OCI-LY1 (cell line): ENCODE measurements at regions not wholly inside any gene's neighbourhood (a gene's known extent, or its start where the extent isn't known, plus 50 kb on each side); places are given as distances from the start of the nearest gene placed in this dataset.

Experiments used
- H2AFZ ChIP-seq: fragments of 200-600 bp; sonication (generic), shearing (Covaris generic); 2 replicates; pipeline ENCODE4 v1.6.0; 2014; ENCODE audit warnings: antibody characterized with exemption, mild to moderate bottlenecking, low read length
- H3F3A ChIP-seq: fragments of 200-600 bp; sonication (generic), shearing (Covaris generic); 2 replicates; pipeline ENCODE4 v1.6.0; 2014; ENCODE audit warnings: mild to moderate bottlenecking, antibody characterized with exemption, low read length, moderate library complexity; ENCODE audit not compliant: insufficient read depth
- H3K27ac ChIP-seq: fragments of 200-600 bp; sonication (generic); 2 replicates; pipeline ENCODE4 v1.5.1; 2014; ENCODE audit warnings: low read length, mixed run types, mild to moderate bottlenecking, low read depth; ENCODE audit not compliant: poor library complexity, severe bottlenecking
- H3K27me3 ChIP-seq: fragments of 200-600 bp; sonication (generic); 2 replicates; pipeline ENCODE4 v1.6.0; 2014; ENCODE audit warnings: antibody characterized with exemption, mild to moderate bottlenecking, low read length, moderate library complexity; ENCODE audit not compliant: insufficient read depth
- H3K36me3 ChIP-seq: fragments of 200-600 bp; sonication (generic); 2 replicates; pipeline ENCODE4 v1.6.1; 2014; ENCODE audit warnings: mild to moderate bottlenecking, antibody characterized with exemption, low read length, moderate library complexity, mixed read lengths; ENCODE audit not compliant: insufficient read depth
- H3K4me1 ChIP-seq: fragments of 200-600 bp; sonication (generic); 2 replicates; pipeline ENCODE4 v1.5.1; 2014; ENCODE audit warnings: mild to moderate bottlenecking, low read length, moderate library complexity; ENCODE audit not compliant: insufficient read depth, severe bottlenecking
- H3K4me2 ChIP-seq: fragments of 200-600 bp; sonication (generic), shearing (Covaris generic); 2 replicates; pipeline ENCODE4 v1.6.1; 2014; ENCODE audit warnings: low read length
- H3K4me3 ChIP-seq: fragments of 200-600 bp; sonication (generic); 2 replicates; pipeline ENCODE4 v1.5.1; 2014; ENCODE audit warnings: low read length, low read depth, mild to moderate bottlenecking, mixed read lengths; ENCODE audit not compliant: poor library complexity, severe bottlenecking
- H3K79me2 ChIP-seq: fragments of 200-600 bp; shearing (Covaris generic); 2 replicates; pipeline ENCODE4 v1.6.1; 2016; ENCODE audit warnings: mixed run types, low read length, mixed read lengths; ENCODE audit not compliant: insufficient read depth
- H3K9ac ChIP-seq: fragments of 200-600 bp; sonication (generic), shearing (Covaris generic); 2 replicates; pipeline ENCODE4 v1.6.1; 2014; ENCODE audit warnings: mild to moderate bottlenecking, low read length, mixed read lengths
- H3K9me2 ChIP-seq: fragments of 200-600 bp; sonication (generic), shearing (Covaris generic); 2 replicates; pipeline ENCODE4 v1.6.1; 2014; ENCODE audit warnings: low read depth, mild to moderate bottlenecking, low read length, mixed read lengths
- H3K9me3 ChIP-seq: fragments of 200-600 bp; shearing (Covaris generic); 2 replicates; pipeline ENCODE4 v1.6.1; 2014; ENCODE audit warnings: low read length, mixed read lengths
- H4K20me1 ChIP-seq: fragments of 200-600 bp; sonication (generic), shearing (Covaris generic); 2 replicates; pipeline ENCODE4 v1.6.0; 2016; ENCODE audit warnings: mild to moderate bottlenecking, low read length; ENCODE audit not compliant: insufficient read depth
- CTCF ChIP-seq: fragments of 200-600 bp; sonication (generic), shearing (Covaris generic); IDR thresholded peaks from 2 replicates; pipeline ENCODE4 v1.5.1; 2017; ENCODE audit warnings: mild to moderate bottlenecking, antibody characterized with exemption, low read length, moderate library complexity, mixed read lengths
- EZH2 ChIP-seq: fragments of 200-600 bp; sonication (generic), shearing (Covaris generic); IDR thresholded peaks from 2 replicates; pipeline ENCODE4 v1.8.0; 2017; ENCODE audit warnings: borderline replicate concordance, mixed run types, mild to moderate bottlenecking, antibody characterized with exemption, low read length, moderate library complexity, mixed read lengths

GRCh38 chr7:26438078-26438477 is 146.4 kb downstream of the SNX10 start:
- Histone ChIP-seq H3K9ac (no peak overlapping the region), H3K79me2 (no peaks in the 10 kb centered on the region), H3K27me3 (no peaks in the 10 kb centered on the region), H3K4me2 (no peak overlapping the region), H4K20me1 (no peaks in the 10 kb centered on the region), H3F3A (no peaks in the 10 kb centered on the region), H3K27ac (no peak overlapping the region), H3K9me2 (no peaks in the 10 kb centered on the region), H3K36me3 (no peaks in the 10 kb centered on the region), H2AFZ (no peak overlapping the region), H3K9me3 (no peaks in the 10 kb centered on the region), H3K4me3 (no peak overlapping the region), H3K4me1 (no peaks in the 10 kb centered on the region)
- TF ChIP-seq EZH2 (no peak), CTCF (no peak)

GRCh38 chr7:26439521-26440232 is 148.0 kb downstream of the SNX10 start:
- TF ChIP-seq CTCF (no peak), EZH2 (no peak)
- Histone ChIP-seq H2AFZ (no peak overlapping the region), H3K9ac (no peak overlapping the region), H4K20me1 (no peaks in the 10 kb centered on the region), H3K4me1 (no peaks in the 10 kb centered on the region), H3K27me3 (no peaks in the 10 kb centered on the region; the same call in 1 of the 2 replicates), H3K9me3 (no peaks in the 10 kb centered on the region), H3K9me2 (no peaks in the 10 kb centered on the region), H3K79me2 (no peaks in the 10 kb centered on the region), H3F3A (no peaks in the 10 kb centered on the region), H3K36me3 (no peaks in the 10 kb centered on the region), H3K4me2 (no peak overlapping the region), H3K4me3 (no peak overlapping the region), H3K27ac (no peak overlapping the region)

- Histone ChIP-seq H3F3A (no peaks in the 10 kb centered on the region), H3K9ac (no peak overlapping the region), H3K27me3 (no peaks in the 10 kb centered on the region; the same call in 1 of the 2 replicates), H3K9me3 (no peaks in the 10 kb centered on the region), H3K4me3 (no peak overlapping the region), H3K79me2 (no peaks in the 10 kb centered on the region), H3K36me3 (no peaks in the 10 kb centered on the region), H3K27ac (no peak overlapping the region), H4K20me1 (no peaks in the 10 kb centered on the region), H2AFZ (no peak overlapping the region), H3K4me1 (no peaks in the 10 kb centered on the region), H3K9me2 (no peaks in the 10 kb centered on the region), H3K4me2 (no peak overlapping the region)
- no peak for TF ChIP-seq EZH2
- TF ChIP-seq CTCF = no peak
These were observed 148.8 kb downstream of the SNX10 start for GRCh38 chr7:26440233-26441001.
